ENCODE measurements at regions not wholly inside any gene's neighbourhood (a gene's known extent, or its start where the extent isn't known, plus 50 kb on each side); places are given as distances from the start of the nearest gene placed in this dataset.

- no peak for TF ChIP-seq CTCF (IDR thresholded peaks at IDR 0.05; ENCODE audit: insufficient read depth, low read length)
- H3K4me3 ChIP-seq (ENCODE audit: low read depth, low read length), result no peak overlapping the region
- peak; percentile 3 for DNase-seq (ENCODE audit: low read depth)
Observed at GRCh38 chr5:40356248-40356647, 323.5 kb upstream of the PTGER4 start.

GRCh38 chr5:40355846-40356245 is 323.9 kb upstream of the PTGER4 start:
- DNase-seq (ENCODE audit: low read depth), result no peak
- H3K4me3 ChIP-seq (ENCODE audit: low read depth, low read length), result no peak overlapping the region
- TF ChIP-seq CTCF (IDR thresholded peaks at IDR 0.05; ENCODE audit: insufficient read depth, low read length), result no peak

GRCh38 chr5:40355181-40355580 is 324.5 kb upstream of the PTGER4 start:
- no peak overlapping the region for H3K4me3 ChIP-seq (ENCODE audit: low read depth, low read length)
- DNase-seq (ENCODE audit: low read depth), result no peak
- no peak for TF ChIP-seq CTCF (IDR thresholded peaks at IDR 0.05; ENCODE audit: insufficient read depth, low read length)

GRCh38 chr5:40354171-40354570 is 325.5 kb upstream of the PTGER4 start:
- no peak for DNase-seq (ENCODE audit: low read depth)
- no peak for TF ChIP-seq CTCF (IDR thresholded peaks at IDR 0.05; ENCODE audit: insufficient read depth, low read length)
- no peak overlapping the region for H3K4me3 ChIP-seq (ENCODE audit: low read depth, low read length)

GRCh38 chr5:40353442-40353841 is 326.3 kb upstream of the PTGER4 start:
- no peak overlapping the region for H3K4me3 ChIP-seq (ENCODE audit: low read depth, low read length)
- no peak for DNase-seq (ENCODE audit: low read depth)
- TF ChIP-seq CTCF (IDR thresholded peaks at IDR 0.05; ENCODE audit: insufficient read depth, low read length), result no peak

GRCh38 chr5:40347981-40348725 is 331.6 kb upstream of the PTGER4 start:
- no peak overlapping the region for H3K4me3 ChIP-seq (ENCODE audit: low read depth, low read length)
- DNase-seq (ENCODE audit: low read depth), result no peak

More at GRCh38 chr5:40347981-40348725, 331.6 kb upstream of the PTGER4 start:
- TF ChIP-seq CTCF (IDR thresholded peaks at IDR 0.05; ENCODE audit: insufficient read depth, low read length), result no peak

All from fibroblast of the aortic adventitia (primary cell).